Colonic mucosa (tissue), 4 donors: ENCODE measurements at regions not wholly inside any gene's neighbourhood (a gene's known extent, or its start where the extent isn't known, plus 50 kb on each side); places are given as distances from the start of the nearest gene placed in this dataset.

Experiments used
- DNase-seq: peaks from one replicate; pipeline ENCODE4 v3.0.0-alpha.2; 2020
- H3K27ac ChIP-seq: fragments of 200-600 bp; one replicate; pipeline ENCODE4 v1.8.0; 2021
- H3K27me3 ChIP-seq: fragments of 200-600 bp; one replicate; pipeline ENCODE4 v1.8.0; 2021
- H3K36me3 ChIP-seq: fragments of 200-600 bp; one replicate; pipeline ENCODE4 v1.8.0; 2021
- H3K4me1 ChIP-seq: fragments of 200-600 bp; one replicate; pipeline ENCODE4 v1.8.0; 2021; ENCODE audit warnings: mild to moderate bottlenecking
- H3K4me3 ChIP-seq: fragments of 200-600 bp; one replicate; pipeline ENCODE4 v1.8.0; 2021
- H3K9ac ChIP-seq, 2 donors: one replicate each; pipeline ENCODE4 v1.7.0; 2013; ENCODE audit warnings: control low read depth in 2 of 2, low read depth in 2 of 2, low read length in 2 of 2
- H3K9me3 ChIP-seq: fragments of 200-600 bp; one replicate; pipeline ENCODE4 v1.8.0; 2021
- CTCF ChIP-seq: fragments of 200-600 bp; IDR thresholded peaks from one replicate; pipeline ENCODE4 v1.8.0; 2022; ENCODE audit warnings: antibody characterized with exemption, mild to moderate bottlenecking
- intact Hi-C: fragments of 100-400 bp; cut with DNase I; formaldehyde crosslinking; loops from one replicate; pipeline ENCODE4 v1.14.1; 2022
- donor health status: healthy.
- donor health status: DM: no; HTN: no; CAD: no.
- donor health status: DM: no; HTN: no; CAD: no.

GRCh38 chr5:57663466-57663865 lies 180.9 kb upstream of the ACTBL2 start:
- no peak for TF ChIP-seq CTCF
- Histone ChIP-seq H3K27me3 (no peaks in the 10 kb centered on the region), H3K4me1 (no peaks in the 10 kb centered on the region), H3K9ac (no peak overlapping the region), H3K9me3 (no peaks in the 10 kb centered on the region), H3K27ac (no peak overlapping the region), H3K4me3 (no peak overlapping the region), H3K36me3 (no peaks in the 10 kb centered on the region)
- intact Hi-C loops: no loop called here
- no peak for DNase-seq

- Histone ChIP-seq H3K27me3 (no peaks in the 10 kb centered on the region), H3K4me3 (no peak overlapping the region), H3K36me3 (no peaks in the 10 kb centered on the region), H3K9me3 (no peaks in the 10 kb centered on the region), H3K27ac (no peak overlapping the region), H3K4me1 (no peaks in the 10 kb centered on the region), H3K9ac (no peak overlapping the region)
- no peak for TF ChIP-seq CTCF
- DNase-seq: no peak
- intact Hi-C loops: no loop called here
Measured at GRCh38 chr5:57662991-57663390, 180.4 kb upstream of the ACTBL2 start.

- no peak for DNase-seq
- H3K9ac ChIP-seq: no peak overlapping the region
- intact Hi-C loops: no loop called here
- H3K36me3 ChIP-seq: no peaks in the 10 kb centered on the region
- no peak for TF ChIP-seq CTCF
- no peaks in the 10 kb centered on the region for H3K27me3 ChIP-seq
- no peaks in the 10 kb centered on the region for H3K4me1 ChIP-seq
- H3K27ac ChIP-seq: no peak overlapping the region
- no peak overlapping the region for H3K4me3 ChIP-seq
- no peaks in the 10 kb centered on the region for H3K9me3 ChIP-seq
Measured at GRCh38 chr5:57659886-57660285, 177.3 kb upstream of the ACTBL2 start.

- Histone ChIP-seq H3K27ac (no peak overlapping the region), H3K4me3 (no peak overlapping the region), H3K4me1 (no peaks in the 10 kb centered on the region), H3K27me3 (no peaks in the 10 kb centered on the region), H3K36me3 (no peaks in the 10 kb centered on the region), H3K9me3 (no peaks in the 10 kb centered on the region), H3K9ac (no peak overlapping the region)
- intact Hi-C loops: no loop called here
- TF ChIP-seq CTCF: no peak
- DNase-seq: no peak
Measured at GRCh38 chr5:57658018-57658417, 175.4 kb upstream of the ACTBL2 start.

- no peak overlapping the region for H3K4me3 ChIP-seq
- H3K27me3 ChIP-seq: no peaks in the 10 kb centered on the region
- no peaks in the 10 kb centered on the region for H3K9me3 ChIP-seq
- no peaks in the 10 kb centered on the region for H3K4me1 ChIP-seq
- no peaks in the 10 kb centered on the region for H3K36me3 ChIP-seq
- H3K27ac ChIP-seq: no peak overlapping the region
- TF ChIP-seq CTCF: no peak
- intact Hi-C loops: no loop called here
- no peak for DNase-seq
- no peak overlapping the region for H3K9ac ChIP-seq
Measured at GRCh38 chr5:57655228-57655627, 172.6 kb upstream of the ACTBL2 start.
